ENCODE measurements at regions not wholly inside any gene's neighbourhood (a gene's known extent, or its start where the extent isn't known, plus 50 kb on each side); places are given as distances from the start of the nearest gene placed in this dataset.

DNA sequence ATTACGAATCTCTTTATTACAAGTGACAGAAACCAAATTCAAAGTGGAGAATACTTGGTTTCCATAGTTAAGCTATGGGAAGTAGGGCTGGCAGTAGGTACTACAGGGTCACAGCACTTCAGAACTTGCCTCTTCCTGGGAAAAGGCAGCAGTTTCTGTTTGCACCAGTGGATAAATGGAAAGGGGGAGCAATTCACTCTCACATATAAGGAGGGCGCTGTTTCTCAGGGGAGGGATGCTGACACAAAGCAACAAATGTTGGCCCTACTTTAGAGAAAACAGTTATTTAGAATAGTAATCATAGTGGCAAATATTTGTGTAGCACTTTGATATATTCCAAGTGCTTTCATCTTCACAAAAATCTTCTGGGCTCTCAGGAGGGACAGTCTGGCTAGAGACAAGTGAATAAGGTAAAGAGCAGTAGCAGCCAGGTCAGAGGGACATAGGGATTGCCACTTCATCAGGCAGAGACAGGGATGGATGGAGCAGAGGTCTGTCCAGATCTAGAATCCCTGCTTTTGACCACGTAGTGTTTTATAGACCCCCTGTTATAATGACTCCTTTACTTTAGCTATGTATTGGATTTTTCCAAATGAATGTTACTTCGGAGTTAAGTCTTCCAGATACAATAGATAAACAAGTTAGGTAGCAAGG, 554.8 kb upstream of the SGCD start:
- H3K4me3 ChIP-seq (replicated peaks; ENCODE audit: low read depth, low read length): no peak overlapping the region
- TF ChIP-seq, protein P1, sequence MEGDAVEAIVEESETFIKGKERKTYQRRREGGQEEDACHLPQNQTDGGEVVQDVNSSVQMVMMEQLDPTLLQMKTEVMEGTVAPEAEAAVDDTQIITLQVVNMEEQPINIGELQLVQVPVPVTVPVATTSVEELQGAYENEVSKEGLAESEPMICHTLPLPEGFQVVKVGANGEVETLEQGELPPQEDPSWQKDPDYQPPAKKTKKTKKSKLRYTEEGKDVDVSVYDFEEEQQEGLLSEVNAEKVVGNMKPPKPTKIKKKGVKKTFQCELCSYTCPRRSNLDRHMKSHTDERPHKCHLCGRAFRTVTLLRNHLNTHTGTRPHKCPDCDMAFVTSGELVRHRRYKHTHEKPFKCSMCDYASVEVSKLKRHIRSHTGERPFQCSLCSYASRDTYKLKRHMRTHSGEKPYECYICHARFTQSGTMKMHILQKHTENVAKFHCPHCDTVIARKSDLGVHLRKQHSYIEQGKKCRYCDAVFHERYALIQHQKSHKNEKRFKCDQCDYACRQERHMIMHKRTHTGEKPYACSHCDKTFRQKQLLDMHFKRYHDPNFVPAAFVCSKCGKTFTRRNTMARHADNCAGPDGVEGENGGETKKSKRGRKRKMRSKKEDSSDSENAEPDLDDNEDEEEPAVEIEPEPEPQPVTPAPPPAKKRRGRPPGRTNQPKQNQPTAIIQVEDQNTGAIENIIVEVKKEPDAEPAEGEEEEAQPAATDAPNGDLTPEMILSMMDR (IDR thresholded peaks at IDR 0.05; ENCODE audit: insufficient read depth, low read length, poor library complexity, severe bottlenecking): no peak
- H3K27me3 ChIP-seq (replicated peaks; ENCODE audit: control insufficient read depth, insufficient read depth, low read length): no peaks in the 10 kb centered on the region
- no peak for DNase-seq (ENCODE audit: extremely low read depth, insufficient read length)
- no peaks in the 10 kb centered on the region for H3K36me3 ChIP-seq (ENCODE audit: control insufficient read depth, insufficient read depth, low read length)

DNA sequence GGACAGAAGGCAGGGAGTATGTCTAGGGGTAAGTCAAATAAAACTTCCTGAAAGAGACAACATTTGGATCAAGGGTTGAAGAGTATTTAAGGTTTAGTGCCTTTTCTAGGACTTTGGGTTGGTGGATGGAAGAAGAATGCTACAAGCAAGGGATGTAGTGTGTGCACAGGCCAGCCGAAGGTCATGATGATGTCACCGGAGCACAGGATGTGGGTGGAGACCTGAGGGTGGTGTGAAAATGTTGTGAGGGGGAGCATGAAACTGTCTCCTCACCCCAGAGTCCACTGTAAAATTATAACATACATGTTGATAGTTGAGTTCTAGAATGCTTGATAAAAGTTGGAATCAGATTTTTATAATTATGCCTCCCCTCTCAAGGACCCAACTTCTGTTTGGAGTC, 553.3 kb upstream of the SGCD start:
- H3K27me3 ChIP-seq (replicated peaks; ENCODE audit: control insufficient read depth, insufficient read depth, low read length): no peaks in the 10 kb centered on the region
- no peak overlapping the region for H3K4me3 ChIP-seq (replicated peaks; ENCODE audit: low read depth, low read length)
- H3K36me3 ChIP-seq (ENCODE audit: control insufficient read depth, insufficient read depth, low read length): no peaks in the 10 kb centered on the region
- no peak for DNase-seq (ENCODE audit: extremely low read depth, insufficient read length)
- TF ChIP-seq, protein P1 (IDR thresholded peaks at IDR 0.05; ENCODE audit: insufficient read depth, low read length, poor library complexity, severe bottlenecking): no peak

DNA sequence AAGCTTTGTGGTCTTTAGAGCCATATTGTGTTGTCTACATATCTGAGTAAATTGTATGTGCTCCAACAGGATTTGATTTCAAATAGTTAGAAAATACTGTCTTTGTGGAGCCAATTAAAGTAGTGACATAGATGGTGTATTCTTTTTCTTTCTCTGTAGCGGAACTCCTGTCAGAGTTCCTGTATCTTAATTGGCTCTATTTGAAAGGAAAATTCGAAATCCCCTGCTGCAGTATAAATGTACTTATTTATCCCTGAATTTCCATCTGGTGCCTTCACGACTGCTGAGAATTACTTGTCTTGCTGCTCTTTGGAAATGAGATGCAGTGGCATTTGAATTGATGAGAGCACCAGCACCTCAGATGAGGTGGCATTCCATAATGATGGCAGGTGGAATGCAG, 546.7 kb upstream of the SGCD start:
- Histone ChIP-seq H3K36me3 (ENCODE audit: control insufficient read depth, insufficient read depth, low read length) (no peaks in the 10 kb centered on the region), H3K27me3 (replicated peaks; ENCODE audit: control insufficient read depth, insufficient read depth, low read length) (no peaks in the 10 kb centered on the region), H3K4me3 (replicated peaks; ENCODE audit: low read depth, low read length) (no peak overlapping the region)
- TF ChIP-seq, protein P1 (IDR thresholded peaks at IDR 0.05; ENCODE audit: insufficient read depth, low read length, poor library complexity, severe bottlenecking): no peak
- DNase-seq (ENCODE audit: extremely low read depth, insufficient read length): no peak

DNA sequence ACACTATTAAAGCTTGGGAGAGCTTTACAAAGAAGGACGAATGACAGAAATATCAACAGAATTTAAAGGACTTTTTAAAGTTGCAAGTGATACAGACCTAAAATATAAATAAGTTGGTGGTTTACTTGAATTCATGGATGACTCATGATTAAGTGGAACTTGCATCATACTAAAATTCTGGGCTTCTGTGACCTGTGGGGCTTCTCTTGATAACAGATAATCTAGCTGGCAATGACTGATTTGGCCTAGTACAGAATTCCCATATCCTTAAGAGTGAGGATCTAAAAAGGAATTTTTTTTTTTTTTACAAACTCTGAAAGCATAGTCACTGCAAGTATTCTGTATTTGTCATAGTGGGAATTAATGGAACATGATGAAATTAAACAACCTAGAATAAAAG, 543.7 kb upstream of the SGCD start:
- H3K36me3 ChIP-seq (ENCODE audit: control insufficient read depth, insufficient read depth, low read length): no peaks in the 10 kb centered on the region
- no peak for DNase-seq (ENCODE audit: extremely low read depth, insufficient read length)
- TF ChIP-seq, protein P1 (IDR thresholded peaks at IDR 0.05; ENCODE audit: insufficient read depth, low read length, poor library complexity, severe bottlenecking): no peak
- no peaks in the 10 kb centered on the region for H3K27me3 ChIP-seq (replicated peaks; ENCODE audit: control insufficient read depth, insufficient read depth, low read length)
- no peak overlapping the region for H3K4me3 ChIP-seq (replicated peaks; ENCODE audit: low read depth, low read length)

DNA sequence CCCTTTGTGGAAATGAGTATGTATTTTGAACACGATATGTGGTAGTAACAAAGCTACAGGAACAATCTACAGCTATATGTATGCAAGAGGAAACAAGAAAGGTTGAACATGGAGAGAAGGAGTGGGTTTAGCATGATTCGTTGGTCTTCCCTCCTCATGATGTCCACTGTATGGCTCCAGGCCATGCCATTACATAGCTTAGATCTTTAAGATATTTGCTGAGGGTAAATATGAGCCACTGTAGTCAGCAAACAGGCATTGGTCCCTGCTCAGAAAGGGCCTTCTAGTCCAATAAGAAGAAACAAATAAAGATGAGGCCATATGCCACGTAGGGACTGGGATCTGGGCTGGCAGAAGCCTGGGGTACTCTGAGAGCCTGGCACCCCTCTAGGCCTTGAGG, 543.2 kb upstream of the SGCD start:
- Histone ChIP-seq H3K27me3 (replicated peaks; ENCODE audit: control insufficient read depth, insufficient read depth, low read length) (no peaks in the 10 kb centered on the region), H3K4me3 (replicated peaks; ENCODE audit: low read depth, low read length) (no peak overlapping the region), H3K36me3 (ENCODE audit: control insufficient read depth, insufficient read depth, low read length) (no peaks in the 10 kb centered on the region)
- no peak for DNase-seq (ENCODE audit: extremely low read depth, insufficient read length)
- TF ChIP-seq, protein P1 (IDR thresholded peaks at IDR 0.05; ENCODE audit: insufficient read depth, low read length, poor library complexity, severe bottlenecking): no peak

DNA sequence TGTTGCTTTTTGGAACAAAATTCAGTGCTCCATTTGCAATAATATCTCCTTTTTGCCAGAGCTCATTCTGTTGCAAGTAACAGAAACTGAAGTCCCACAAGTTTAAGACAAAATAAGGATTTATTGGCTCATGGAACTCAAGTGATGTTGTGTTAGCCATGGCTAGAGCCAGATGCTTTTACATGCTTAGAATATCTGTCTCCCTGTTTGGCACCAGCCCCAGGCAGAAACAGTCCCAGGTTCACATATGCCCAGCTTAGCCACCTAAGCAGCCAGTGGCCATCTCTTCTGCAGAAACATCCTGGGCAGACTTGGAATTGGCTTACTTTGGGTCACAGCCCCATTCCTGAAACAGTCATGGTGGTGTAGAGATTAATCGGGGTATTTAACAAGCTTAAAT, 540.9 kb upstream of the SGCD start:
- TF ChIP-seq, protein P1 (IDR thresholded peaks at IDR 0.05; ENCODE audit: insufficient read depth, low read length, poor library complexity, severe bottlenecking): no peak
- H3K4me3 ChIP-seq (replicated peaks; ENCODE audit: low read depth, low read length): no peak overlapping the region
- no peak for DNase-seq (ENCODE audit: extremely low read depth, insufficient read length)
- H3K27me3 ChIP-seq (replicated peaks; ENCODE audit: control insufficient read depth, insufficient read depth, low read length): no peaks in the 10 kb centered on the region
- H3K36me3 ChIP-seq (ENCODE audit: control insufficient read depth, insufficient read depth, low read length): no peaks in the 10 kb centered on the region

All from GM06990 (cell line).